ENCODE measurements at regions not wholly inside any gene's neighbourhood (a gene's known extent, or its start where the extent isn't known, plus 50 kb on each side); places are given as distances from the start of the nearest gene placed in this dataset.

GRCh38 chr11:87736928-87737327, 438.3 kb downstream of the RAB38 start:
- TF ChIP-seq, protein P1, sequence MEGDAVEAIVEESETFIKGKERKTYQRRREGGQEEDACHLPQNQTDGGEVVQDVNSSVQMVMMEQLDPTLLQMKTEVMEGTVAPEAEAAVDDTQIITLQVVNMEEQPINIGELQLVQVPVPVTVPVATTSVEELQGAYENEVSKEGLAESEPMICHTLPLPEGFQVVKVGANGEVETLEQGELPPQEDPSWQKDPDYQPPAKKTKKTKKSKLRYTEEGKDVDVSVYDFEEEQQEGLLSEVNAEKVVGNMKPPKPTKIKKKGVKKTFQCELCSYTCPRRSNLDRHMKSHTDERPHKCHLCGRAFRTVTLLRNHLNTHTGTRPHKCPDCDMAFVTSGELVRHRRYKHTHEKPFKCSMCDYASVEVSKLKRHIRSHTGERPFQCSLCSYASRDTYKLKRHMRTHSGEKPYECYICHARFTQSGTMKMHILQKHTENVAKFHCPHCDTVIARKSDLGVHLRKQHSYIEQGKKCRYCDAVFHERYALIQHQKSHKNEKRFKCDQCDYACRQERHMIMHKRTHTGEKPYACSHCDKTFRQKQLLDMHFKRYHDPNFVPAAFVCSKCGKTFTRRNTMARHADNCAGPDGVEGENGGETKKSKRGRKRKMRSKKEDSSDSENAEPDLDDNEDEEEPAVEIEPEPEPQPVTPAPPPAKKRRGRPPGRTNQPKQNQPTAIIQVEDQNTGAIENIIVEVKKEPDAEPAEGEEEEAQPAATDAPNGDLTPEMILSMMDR (IDR thresholded peaks at IDR 0.05): no peak
- TF ChIP-seq, protein P2, sequence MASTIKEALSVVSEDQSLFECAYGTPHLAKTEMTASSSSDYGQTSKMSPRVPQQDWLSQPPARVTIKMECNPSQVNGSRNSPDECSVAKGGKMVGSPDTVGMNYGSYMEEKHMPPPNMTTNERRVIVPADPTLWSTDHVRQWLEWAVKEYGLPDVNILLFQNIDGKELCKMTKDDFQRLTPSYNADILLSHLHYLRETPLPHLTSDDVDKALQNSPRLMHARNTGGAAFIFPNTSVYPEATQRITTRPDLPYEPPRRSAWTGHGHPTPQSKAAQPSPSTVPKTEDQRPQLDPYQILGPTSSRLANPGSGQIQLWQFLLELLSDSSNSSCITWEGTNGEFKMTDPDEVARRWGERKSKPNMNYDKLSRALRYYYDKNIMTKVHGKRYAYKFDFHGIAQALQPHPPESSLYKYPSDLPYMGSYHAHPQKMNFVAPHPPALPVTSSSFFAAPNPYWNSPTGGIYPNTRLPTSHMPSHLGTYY (CRISPR knock-in tag; IDR thresholded peaks at IDR 0.05): no peak
- TF ChIP-seq, protein P3, sequence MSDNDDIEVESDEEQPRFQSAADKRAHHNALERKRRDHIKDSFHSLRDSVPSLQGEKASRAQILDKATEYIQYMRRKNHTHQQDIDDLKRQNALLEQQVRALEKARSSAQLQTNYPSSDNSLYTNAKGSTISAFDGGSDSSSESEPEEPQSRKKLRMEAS (CRISPR knock-in tag; IDR thresholded peaks at IDR 0.05): no peak
- TF ChIP-seq ZNF317 (CRISPR knock-in tag; IDR thresholded peaks at IDR 0.05; ENCODE audit: borderline replicate concordance, low read depth): no peak
- TF ChIP-seq USF2 (CRISPR knock-in tag; IDR thresholded peaks at IDR 0.05): no peak
- no peak for TF ChIP-seq SP1 (CRISPR knock-in tag; conservative IDR thresholded peaks at IDR 0.05)
- no peak for TF ChIP-seq ZNF396 (CRISPR knock-in tag; IDR thresholded peaks at IDR 0.05; ENCODE audit: borderline replicate concordance)
- TF ChIP-seq, protein P4, sequence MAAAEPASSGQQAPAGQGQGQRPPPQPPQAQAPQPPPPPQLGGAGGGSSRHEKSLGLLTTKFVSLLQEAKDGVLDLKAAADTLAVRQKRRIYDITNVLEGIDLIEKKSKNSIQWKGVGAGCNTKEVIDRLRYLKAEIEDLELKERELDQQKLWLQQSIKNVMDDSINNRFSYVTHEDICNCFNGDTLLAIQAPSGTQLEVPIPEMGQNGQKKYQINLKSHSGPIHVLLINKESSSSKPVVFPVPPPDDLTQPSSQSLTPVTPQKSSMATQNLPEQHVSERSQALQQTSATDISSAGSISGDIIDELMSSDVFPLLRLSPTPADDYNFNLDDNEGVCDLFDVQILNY (CRISPR knock-in tag; IDR thresholded peaks at IDR 0.05): no peak
